ENCODE measurements at regions not wholly inside any gene's neighbourhood (a gene's known extent, or its start where the extent isn't known, plus 50 kb on each side); places are given as distances from the start of the nearest gene placed in this dataset.

GRCh38 chr4:133550436-133550835 lies 401.3 kb downstream of the PCDH10 start:
- TF ChIP-seq CTCF (IDR thresholded peaks at IDR 0.05; ENCODE audit: insufficient read depth, low read depth, low read length) (no peak), EZH2 (IDR thresholded peaks at IDR 0.05; ENCODE audit: insufficient read depth, low read length) (no peak)
